ENCODE measurements at regions not wholly inside any gene's neighbourhood (a gene's known extent, or its start where the extent isn't known, plus 50 kb on each side); places are given as distances from the start of the nearest gene placed in this dataset.

DNA sequence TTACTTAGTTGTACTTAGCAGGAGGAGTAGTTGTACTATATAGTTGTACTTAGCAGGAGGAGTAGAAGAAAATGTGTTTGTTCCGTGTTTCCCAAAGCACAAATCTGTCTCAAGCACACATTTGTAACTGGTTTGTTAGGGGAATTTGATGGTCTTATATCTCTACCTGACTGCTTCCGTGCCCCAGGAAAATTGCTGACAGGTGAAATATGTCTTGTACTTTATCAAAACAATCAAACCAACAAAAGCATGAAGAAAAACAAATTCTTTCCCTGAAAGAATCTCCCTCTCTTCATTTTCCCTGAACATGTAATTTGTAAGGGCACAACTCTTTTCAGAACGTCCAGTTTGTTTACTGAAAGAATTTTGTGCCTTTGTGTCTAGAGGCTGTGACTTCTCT is 106.6 kb upstream of the RGS17 start (continued):
- TF ChIP-seq, protein P1, sequence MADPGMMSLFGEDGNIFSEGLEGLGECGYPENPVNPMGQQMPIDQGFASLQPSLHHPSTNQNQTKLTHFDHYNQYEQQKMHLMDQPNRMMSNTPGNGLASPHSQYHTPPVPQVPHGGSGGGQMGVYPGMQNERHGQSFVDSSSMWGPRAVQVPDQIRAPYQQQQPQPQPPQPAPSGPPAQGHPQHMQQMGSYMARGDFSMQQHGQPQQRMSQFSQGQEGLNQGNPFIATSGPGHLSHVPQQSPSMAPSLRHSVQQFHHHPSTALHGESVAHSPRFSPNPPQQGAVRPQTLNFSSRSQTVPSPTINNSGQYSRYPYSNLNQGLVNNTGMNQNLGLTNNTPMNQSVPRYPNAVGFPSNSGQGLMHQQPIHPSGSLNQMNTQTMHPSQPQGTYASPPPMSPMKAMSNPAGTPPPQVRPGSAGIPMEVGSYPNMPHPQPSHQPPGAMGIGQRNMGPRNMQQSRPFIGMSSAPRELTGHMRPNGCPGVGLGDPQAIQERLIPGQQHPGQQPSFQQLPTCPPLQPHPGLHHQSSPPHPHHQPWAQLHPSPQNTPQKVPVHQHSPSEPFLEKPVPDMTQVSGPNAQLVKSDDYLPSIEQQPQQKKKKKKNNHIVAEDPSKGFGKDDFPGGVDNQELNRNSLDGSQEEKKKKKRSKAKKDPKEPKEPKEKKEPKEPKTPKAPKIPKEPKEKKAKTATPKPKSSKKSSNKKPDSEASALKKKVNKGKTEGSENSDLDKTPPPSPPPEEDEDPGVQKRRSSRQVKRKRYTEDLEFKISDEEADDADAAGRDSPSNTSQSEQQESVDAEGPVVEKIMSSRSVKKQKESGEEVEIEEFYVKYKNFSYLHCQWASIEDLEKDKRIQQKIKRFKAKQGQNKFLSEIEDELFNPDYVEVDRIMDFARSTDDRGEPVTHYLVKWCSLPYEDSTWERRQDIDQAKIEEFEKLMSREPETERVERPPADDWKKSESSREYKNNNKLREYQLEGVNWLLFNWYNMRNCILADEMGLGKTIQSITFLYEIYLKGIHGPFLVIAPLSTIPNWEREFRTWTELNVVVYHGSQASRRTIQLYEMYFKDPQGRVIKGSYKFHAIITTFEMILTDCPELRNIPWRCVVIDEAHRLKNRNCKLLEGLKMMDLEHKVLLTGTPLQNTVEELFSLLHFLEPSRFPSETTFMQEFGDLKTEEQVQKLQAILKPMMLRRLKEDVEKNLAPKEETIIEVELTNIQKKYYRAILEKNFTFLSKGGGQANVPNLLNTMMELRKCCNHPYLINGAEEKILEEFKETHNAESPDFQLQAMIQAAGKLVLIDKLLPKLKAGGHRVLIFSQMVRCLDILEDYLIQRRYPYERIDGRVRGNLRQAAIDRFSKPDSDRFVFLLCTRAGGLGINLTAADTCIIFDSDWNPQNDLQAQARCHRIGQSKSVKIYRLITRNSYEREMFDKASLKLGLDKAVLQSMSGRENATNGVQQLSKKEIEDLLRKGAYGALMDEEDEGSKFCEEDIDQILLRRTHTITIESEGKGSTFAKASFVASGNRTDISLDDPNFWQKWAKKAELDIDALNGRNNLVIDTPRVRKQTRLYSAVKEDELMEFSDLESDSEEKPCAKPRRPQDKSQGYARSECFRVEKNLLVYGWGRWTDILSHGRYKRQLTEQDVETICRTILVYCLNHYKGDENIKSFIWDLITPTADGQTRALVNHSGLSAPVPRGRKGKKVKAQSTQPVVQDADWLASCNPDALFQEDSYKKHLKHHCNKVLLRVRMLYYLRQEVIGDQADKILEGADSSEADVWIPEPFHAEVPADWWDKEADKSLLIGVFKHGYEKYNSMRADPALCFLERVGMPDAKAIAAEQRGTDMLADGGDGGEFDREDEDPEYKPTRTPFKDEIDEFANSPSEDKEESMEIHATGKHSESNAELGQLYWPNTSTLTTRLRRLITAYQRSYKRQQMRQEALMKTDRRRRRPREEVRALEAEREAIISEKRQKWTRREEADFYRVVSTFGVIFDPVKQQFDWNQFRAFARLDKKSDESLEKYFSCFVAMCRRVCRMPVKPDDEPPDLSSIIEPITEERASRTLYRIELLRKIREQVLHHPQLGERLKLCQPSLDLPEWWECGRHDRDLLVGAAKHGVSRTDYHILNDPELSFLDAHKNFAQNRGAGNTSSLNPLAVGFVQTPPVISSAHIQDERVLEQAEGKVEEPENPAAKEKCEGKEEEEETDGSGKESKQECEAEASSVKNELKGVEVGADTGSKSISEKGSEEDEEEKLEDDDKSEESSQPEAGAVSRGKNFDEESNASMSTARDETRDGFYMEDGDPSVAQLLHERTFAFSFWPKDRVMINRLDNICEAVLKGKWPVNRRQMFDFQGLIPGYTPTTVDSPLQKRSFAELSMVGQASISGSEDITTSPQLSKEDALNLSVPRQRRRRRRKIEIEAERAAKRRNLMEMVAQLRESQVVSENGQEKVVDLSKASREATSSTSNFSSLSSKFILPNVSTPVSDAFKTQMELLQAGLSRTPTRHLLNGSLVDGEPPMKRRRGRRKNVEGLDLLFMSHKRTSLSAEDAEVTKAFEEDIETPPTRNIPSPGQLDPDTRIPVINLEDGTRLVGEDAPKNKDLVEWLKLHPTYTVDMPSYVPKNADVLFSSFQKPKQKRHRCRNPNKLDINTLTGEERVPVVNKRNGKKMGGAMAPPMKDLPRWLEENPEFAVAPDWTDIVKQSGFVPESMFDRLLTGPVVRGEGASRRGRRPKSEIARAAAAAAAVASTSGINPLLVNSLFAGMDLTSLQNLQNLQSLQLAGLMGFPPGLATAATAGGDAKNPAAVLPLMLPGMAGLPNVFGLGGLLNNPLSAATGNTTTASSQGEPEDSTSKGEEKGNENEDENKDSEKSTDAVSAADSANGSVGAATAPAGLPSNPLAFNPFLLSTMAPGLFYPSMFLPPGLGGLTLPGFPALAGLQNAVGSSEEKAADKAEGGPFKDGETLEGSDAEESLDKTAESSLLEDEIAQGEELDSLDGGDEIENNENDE (IDR thresholded peaks at IDR 0.05; ENCODE audit: insufficient replicate concordance, low read length): no peak
- no peak for TF ChIP-seq SUZ12 (IDR thresholded peaks at IDR 0.05; ENCODE audit: low read length)
